ENCODE measurements at regions not wholly inside any gene's neighbourhood (a gene's known extent, or its start where the extent isn't known, plus 50 kb on each side); places are given as distances from the start of the nearest gene placed in this dataset.

- DNase-seq (ENCODE audit: low read depth, low spot score): no peak
- no peaks in the 10 kb centered on the region for H3K9me3 Mint-ChIP-seq
- peaks cover 8% of the 10 kb centered on the region for H3K4me1 Mint-ChIP-seq
- H3K4me3 Mint-ChIP-seq: no peak overlapping the region
- no peak overlapping the region for H3K27ac Mint-ChIP-seq (ENCODE audit: unreplicated experiment)
- no peaks in the 10 kb centered on the region for H3K36me3 Mint-ChIP-seq (ENCODE audit: low read depth)
- TF ChIP-seq CTCF (conservative IDR thresholded peaks at IDR 0.05): no peak
- no peaks in the 10 kb centered on the region for H3K27me3 Mint-ChIP-seq (ENCODE audit: low read depth)
These were observed 244.6 kb upstream of the NT5C1B start for GRCh38 chr2:18833941-18834340.

- Mint-ChIP-seq H3K4me3 (no peak overlapping the region), H3K27ac (ENCODE audit: unreplicated experiment) (no peak overlapping the region), H3K4me1 (peaks cover 5% of the 10 kb centered on the region), H3K36me3 (ENCODE audit: low read depth) (no peaks in the 10 kb centered on the region), H3K27me3 (ENCODE audit: low read depth) (no peaks in the 10 kb centered on the region), H3K9me3 (no peaks in the 10 kb centered on the region)
- TF ChIP-seq CTCF (conservative IDR thresholded peaks at IDR 0.05): no peak
- DNase-seq (ENCODE audit: low read depth, low spot score): no peak
These were observed 242.6 kb upstream of the NT5C1B start for GRCh38 chr2:18831916-18832510.

- Mint-ChIP-seq H3K9me3 (no peaks in the 10 kb centered on the region), H3K4me1 (no peaks in the 10 kb centered on the region), H3K4me3 (no peak overlapping the region), H3K36me3 (ENCODE audit: low read depth) (no peaks in the 10 kb centered on the region), H3K27ac (ENCODE audit: unreplicated experiment) (no peak overlapping the region), H3K27me3 (ENCODE audit: low read depth) (no peaks in the 10 kb centered on the region)
- DNase-seq (ENCODE audit: low read depth, low spot score): no peak
- no peak for TF ChIP-seq CTCF (conservative IDR thresholded peaks at IDR 0.05)
These were observed 241.6 kb upstream of the NT5C1B start for GRCh38 chr2:18830962-18831361.

GRCh38 chr2:18829976-18830375 is 240.6 kb upstream of the NT5C1B start:
- no peak overlapping the region for H3K4me3 Mint-ChIP-seq
- H3K9me3 Mint-ChIP-seq: no peaks in the 10 kb centered on the region
- H3K27ac Mint-ChIP-seq (ENCODE audit: unreplicated experiment): no peak overlapping the region
- no peaks in the 10 kb centered on the region for H3K4me1 Mint-ChIP-seq
- H3K27me3 Mint-ChIP-seq (ENCODE audit: low read depth): no peaks in the 10 kb centered on the region
- TF ChIP-seq CTCF (conservative IDR thresholded peaks at IDR 0.05): no peak
- no peak for DNase-seq (ENCODE audit: low read depth, low spot score)
- H3K36me3 Mint-ChIP-seq (ENCODE audit: low read depth): no peaks in the 10 kb centered on the region

GRCh38 chr2:18829251-18829902 is 240.0 kb upstream of the NT5C1B start:
- no peak overlapping the region for H3K4me3 Mint-ChIP-seq
- no peaks in the 10 kb centered on the region for H3K27me3 Mint-ChIP-seq (ENCODE audit: low read depth)
- no peak for DNase-seq (ENCODE audit: low read depth, low spot score)
- no peaks in the 10 kb centered on the region for H3K4me1 Mint-ChIP-seq
- H3K9me3 Mint-ChIP-seq: no peaks in the 10 kb centered on the region
- no peak overlapping the region for H3K27ac Mint-ChIP-seq (ENCODE audit: unreplicated experiment)
- H3K36me3 Mint-ChIP-seq (ENCODE audit: low read depth): no peaks in the 10 kb centered on the region
- no peak for TF ChIP-seq CTCF (conservative IDR thresholded peaks at IDR 0.05)

Data from neural crest cell (in vitro differentiated cells).